Upper lobe of right lung (tissue), 1 donor: ENCODE measurements at regions not wholly inside any gene's neighbourhood (a gene's known extent, or its start where the extent isn't known, plus 50 kb on each side); places are given as distances from the start of the nearest gene placed in this dataset.

Experiments used
- ATAC-seq: fragments of 200-7000 bp; cut with Tn5 transposase; one replicate; pipeline ENCODE4 v1.9.1; 2020; ENCODE audit warnings: mild to moderate bottlenecking, moderate library complexity
- DNase-seq: peaks from one replicate; pipeline ENCODE4 v3.0.0-alpha.2; 2020
- H3K27ac ChIP-seq: fragments of 200-600 bp; one replicate; pipeline ENCODE4 v1.8.0; 2022
- H3K27me3 ChIP-seq: fragments of 200-600 bp; one replicate; pipeline ENCODE4 v1.8.0; 2022; ENCODE audit warnings: mild to moderate bottlenecking
- H3K36me3 ChIP-seq: fragments of 200-600 bp; one replicate; pipeline ENCODE4 v1.8.0; 2022
- H3K4me1 ChIP-seq: fragments of 200-600 bp; one replicate; pipeline ENCODE4 v1.8.0; 2022
- H3K4me3 ChIP-seq: fragments of 200-600 bp; one replicate; pipeline ENCODE4 v1.8.0; 2022; ENCODE audit warnings: mild to moderate bottlenecking
- H3K9me3 ChIP-seq: fragments of 200-600 bp; one replicate; pipeline ENCODE4 v1.8.0; 2022
- CTCF ChIP-seq: fragments of 200-600 bp; IDR thresholded peaks from one replicate; pipeline ENCODE4 v1.8.0; 2022; ENCODE audit warnings: antibody characterized with exemption
- intact Hi-C: fragments of 100-400 bp; cut with DNase I; formaldehyde crosslinking; loops from one replicate; pipeline ENCODE4 v1.11.0; 2022
- donor health status: DM: no; HTN: yes; CAD: no; lungs with severe emphysema.

GRCh38 chr13:40123962-40124632, 468.6 kb downstream of the COG6 start:
- Histone ChIP-seq H3K4me1 (peaks cover 12% of the 10 kb centered on the region), H3K4me3 (no peak overlapping the region), H3K36me3 (no peaks in the 10 kb centered on the region), H3K9me3 (no peaks in the 10 kb centered on the region), H3K27me3 (no peaks in the 10 kb centered on the region), H3K27ac (no peak overlapping the region)
- DNase-seq, result no peak
- intact Hi-C loops, result no loop called here
- TF ChIP-seq CTCF, result no peak
- no peak for ATAC-seq

- no peak overlapping the region for H3K4me3 ChIP-seq
- intact Hi-C loops, result no loop called here
- no peak for ATAC-seq
- TF ChIP-seq CTCF, result no peak
- H3K9me3 ChIP-seq, result no peaks in the 10 kb centered on the region
- H3K4me1 ChIP-seq, result peaks cover 12% of the 10 kb centered on the region
- H3K27me3 ChIP-seq, result no peaks in the 10 kb centered on the region
- no peak overlapping the region for H3K27ac ChIP-seq
- no peak for DNase-seq
- H3K36me3 ChIP-seq, result no peaks in the 10 kb centered on the region
Measured at GRCh38 chr13:40124633-40125015, 469.2 kb downstream of the COG6 start.

GRCh38 chr13:40125336-40125735, 469.9 kb downstream of the COG6 start:
- Histone ChIP-seq H3K27me3 (no peaks in the 10 kb centered on the region), H3K9me3 (no peaks in the 10 kb centered on the region), H3K27ac (no peak overlapping the region), H3K4me1 (peaks cover 12% of the 10 kb centered on the region), H3K36me3 (no peaks in the 10 kb centered on the region), H3K4me3 (no peak overlapping the region)
- TF ChIP-seq CTCF, result no peak
- no peak for ATAC-seq
- DNase-seq, result no peak
- intact Hi-C loops, result no loop called here

GRCh38 chr13:40126306-40127085, 471.0 kb downstream of the COG6 start:
- H3K4me1 ChIP-seq, result peaks cover 8% of the 10 kb centered on the region
- no peak for TF ChIP-seq CTCF
- no peak overlapping the region for H3K4me3 ChIP-seq
- H3K36me3 ChIP-seq, result no peaks in the 10 kb centered on the region
- H3K27me3 ChIP-seq, result no peaks in the 10 kb centered on the region
- ATAC-seq, result no peak
- H3K9me3 ChIP-seq, result no peaks in the 10 kb centered on the region
- H3K27ac ChIP-seq, result no peak overlapping the region
- intact Hi-C loops, result no loop called here
- no peak for DNase-seq

- intact Hi-C loops, result no loop called here
- H3K27ac ChIP-seq, result no peak overlapping the region
- H3K4me1 ChIP-seq, result peaks cover 3% of the 10 kb centered on the region
- DNase-seq, result no peak
- H3K4me3 ChIP-seq, result no peak overlapping the region
- H3K9me3 ChIP-seq, result no peaks in the 10 kb centered on the region
- no peaks in the 10 kb centered on the region for H3K36me3 ChIP-seq
- no peaks in the 10 kb centered on the region for H3K27me3 ChIP-seq
- TF ChIP-seq CTCF, result no peak
- no peak for ATAC-seq
Measured at GRCh38 chr13:40127476-40127875, 472.0 kb downstream of the COG6 start.
